SK-N-DZ (cell line): ENCODE measurements at regions not wholly inside any gene's neighbourhood (a gene's known extent, or its start where the extent isn't known, plus 50 kb on each side); places are given as distances from the start of the nearest gene placed in this dataset.
"Not testable (repeated sequence)": the region's sequence is repeated elsewhere in the genome, so short reads cannot be mapped to it uniquely, and the experiment has no call there.

ENCODE experiments used
- DNase-seq: peaks from one replicate; pipeline ENCODE4 v3.0.0-alpha.2; 2015; ENCODE audit warnings: low spot score

DNA sequence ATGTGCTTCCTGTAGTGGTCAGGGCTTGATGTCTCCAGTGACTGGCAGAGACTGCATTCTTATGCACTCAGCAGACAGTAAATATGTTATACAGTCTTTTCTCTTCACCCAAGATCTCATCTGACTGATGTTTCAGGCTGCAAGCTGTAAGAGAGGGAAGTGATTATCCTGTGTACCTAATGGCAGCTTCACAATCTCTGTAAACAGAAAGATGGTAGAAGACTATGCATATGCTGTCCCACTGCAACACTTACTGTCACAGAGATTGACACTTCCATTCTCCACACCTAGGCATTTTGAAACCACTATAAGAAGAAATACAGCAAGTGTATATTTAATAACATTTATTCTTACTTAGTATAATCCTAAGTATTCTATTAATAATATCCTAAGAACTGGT lies 97.6 kb upstream of the ANXA1 start:
- no peak for DNase-seq

DNA sequence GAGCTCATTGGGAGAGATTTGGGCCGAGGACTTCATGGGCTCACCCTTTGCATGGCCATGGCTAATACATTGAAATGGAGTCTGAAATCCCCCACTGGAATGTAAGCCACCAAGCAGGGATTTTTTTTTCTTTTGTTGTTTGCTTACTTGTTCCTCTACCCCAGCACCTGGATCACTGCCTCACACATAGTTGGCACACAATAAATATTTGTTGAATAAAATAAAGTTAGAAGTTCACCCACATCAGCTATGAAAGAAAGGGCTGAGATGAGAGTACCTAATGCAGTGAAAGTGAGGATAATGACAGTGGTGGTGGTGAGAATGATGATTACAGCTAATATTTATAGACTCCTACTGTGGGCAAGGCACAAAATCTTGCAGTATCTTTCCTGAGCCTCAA lies 98.1 kb upstream of the ANXA1 start:
- DNase-seq, result no peak

GRCh38 chr9:73050887-73051550 lies 98.2 kb upstream of the ALDH1A1 start:
- DNase-seq, result peak; percentile 41

DNA sequence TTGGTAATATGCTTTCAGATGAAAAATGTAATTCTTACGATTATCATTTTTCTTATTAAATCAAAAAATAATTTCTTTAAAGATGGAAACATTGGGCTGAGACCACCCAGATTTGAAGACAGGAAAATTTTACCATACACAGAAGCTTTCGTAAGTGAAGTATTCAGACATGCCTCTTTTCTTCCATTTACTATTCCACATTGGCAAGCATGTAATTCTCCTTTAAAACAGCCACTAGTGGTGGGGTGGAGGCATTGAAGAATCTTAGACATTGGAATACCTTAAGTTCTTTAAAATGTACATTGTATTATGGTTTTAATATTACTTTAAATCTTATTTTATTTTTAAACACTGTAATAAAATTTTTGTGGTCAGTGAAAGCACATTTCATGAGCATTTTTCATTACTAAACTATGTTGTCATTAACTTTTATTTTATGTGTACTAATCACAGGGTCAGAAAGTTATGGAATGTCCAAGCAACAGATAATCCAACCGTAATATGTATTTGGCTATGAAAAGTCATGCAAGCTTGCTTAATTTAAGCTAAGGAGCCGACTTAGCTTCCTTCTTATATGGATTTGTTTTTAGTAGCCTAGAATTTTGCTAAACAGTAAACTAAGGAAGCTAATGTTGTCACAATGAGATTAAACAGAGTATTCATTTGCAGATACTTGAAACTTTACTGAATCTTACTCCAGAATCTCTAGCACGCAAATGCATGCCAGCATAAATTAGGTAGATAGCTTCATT lies 97.4 kb upstream of the ALDH1A1 start:
- DNase-seq, result no peak

DNA sequence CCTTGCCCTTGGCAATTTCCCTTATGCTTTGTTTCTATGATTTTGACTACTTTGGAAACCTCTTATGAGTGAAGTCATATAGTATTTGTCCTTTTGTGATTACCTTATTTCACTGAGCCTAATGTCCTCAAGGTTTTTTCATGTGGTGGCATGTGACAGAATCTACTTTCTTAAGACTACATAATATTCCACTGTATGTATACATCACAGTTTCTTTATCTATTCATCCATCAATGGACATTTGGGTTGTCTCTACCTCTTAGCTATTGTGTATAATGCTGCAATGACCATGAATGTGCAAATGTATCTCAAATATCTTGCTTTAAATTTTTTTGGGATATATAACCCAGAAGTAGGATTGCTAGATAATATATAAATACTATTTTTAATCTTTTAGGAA lies 96.4 kb upstream of the ALDH1A1 start:
- DNase-seq, result no peak

DNA sequence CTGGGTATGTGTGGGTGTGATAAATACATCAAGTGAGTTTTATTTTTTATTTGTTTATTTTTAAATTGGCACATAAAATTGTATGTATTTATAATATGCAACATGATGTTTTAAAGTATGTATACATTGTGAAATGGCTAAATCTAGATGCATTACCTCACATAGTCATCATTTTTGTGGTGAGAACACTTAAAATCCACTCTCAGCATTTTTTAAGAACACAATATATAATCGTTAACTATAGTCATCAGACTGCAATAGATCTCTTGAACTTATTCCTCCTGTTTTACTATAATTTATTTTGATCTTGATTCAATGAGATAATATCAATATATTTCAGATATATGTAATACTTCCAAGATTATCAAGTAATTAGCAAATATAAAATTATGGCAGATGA lies 93.9 kb upstream of the ALDH1A1 start:
- no peak for DNase-seq

DNA sequence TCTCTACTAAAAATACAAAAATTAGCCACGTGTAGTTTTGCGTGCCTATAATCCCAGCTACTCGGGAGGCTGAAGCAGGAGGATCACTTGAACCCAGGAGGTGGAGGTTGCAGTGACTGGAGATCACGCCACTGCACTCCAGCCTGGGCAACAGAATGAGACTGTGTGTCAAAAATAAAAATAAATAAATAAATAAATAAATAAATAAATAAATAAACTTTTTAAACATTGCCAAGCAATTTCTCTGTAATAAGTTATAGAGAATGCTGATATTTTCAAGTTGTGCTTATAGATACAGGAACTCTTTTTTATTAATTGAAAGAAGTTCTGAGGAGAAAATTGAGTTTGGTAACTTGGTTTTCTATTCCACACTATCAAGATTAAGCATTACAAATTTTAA lies 91.9 kb upstream of the ALDH1A1 start:
- DNase-seq, result not testable (repeated sequence)

DNA sequence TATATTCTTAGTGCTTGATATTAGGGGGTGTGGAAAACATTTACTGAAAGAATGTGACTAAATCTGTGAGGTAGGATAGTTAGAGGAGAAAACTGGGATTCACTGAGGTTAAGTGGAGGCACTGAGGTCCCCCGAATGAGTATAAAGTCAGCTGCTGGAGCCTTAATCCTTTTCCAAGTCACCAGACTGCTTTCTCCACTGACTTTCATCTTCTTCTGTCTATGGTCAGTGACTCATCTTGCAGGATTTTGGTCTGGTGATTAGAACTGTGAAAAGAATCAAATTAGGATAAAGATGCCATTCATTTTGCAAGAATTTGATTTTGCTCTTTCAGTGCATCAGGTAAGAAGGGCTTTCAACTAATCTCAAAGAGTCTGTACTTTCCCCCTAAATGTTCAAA lies 89.3 kb upstream of the ALDH1A1 start:
- no peak for DNase-seq

GRCh38 chr9:73039271-73040263 lies 86.7 kb upstream of the ALDH1A1 start:
- no peak for DNase-seq

DNA sequence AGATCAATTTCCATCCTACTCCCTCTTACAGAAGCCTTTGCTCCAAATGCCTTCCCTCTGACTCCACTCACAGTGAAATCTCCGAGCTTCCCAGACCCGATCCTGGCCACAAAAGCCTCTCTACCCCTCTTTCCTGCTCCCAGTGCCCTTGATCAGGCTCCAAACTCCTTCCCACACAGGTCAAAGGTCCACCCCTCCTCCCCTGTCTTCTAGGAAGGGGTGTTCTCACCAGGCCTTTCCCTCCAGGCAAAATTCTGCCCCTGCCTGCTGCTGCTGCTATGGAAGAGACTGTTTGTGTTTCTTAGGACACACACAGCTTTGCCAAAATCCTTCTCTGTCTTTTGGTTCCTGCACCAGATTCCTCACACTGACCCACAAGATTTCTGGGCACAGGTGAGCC lies 85.8 kb upstream of the ALDH1A1 start:
- DNase-seq, result no peak

DNA sequence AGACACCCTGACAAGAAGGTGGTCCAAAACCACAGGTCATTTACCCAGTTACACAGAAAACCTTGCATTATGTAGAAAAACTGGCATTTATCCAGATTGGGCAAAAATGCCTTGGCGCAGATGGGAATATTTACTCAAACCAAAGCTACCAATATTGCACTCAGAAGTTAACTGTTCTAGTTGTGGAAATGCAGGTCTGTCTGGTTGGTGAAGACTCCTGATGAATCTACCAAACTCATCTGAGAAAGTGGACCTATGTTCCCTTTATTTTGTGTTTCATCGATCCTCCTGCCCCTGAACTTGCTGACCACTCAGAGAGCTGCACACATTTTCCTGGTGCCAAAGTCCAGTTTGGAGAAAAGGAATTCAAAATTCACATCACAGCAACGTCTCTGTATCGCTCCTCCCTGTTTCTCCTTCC lies 85.2 kb upstream of the ALDH1A1 start:
- no peak for DNase-seq

DNA sequence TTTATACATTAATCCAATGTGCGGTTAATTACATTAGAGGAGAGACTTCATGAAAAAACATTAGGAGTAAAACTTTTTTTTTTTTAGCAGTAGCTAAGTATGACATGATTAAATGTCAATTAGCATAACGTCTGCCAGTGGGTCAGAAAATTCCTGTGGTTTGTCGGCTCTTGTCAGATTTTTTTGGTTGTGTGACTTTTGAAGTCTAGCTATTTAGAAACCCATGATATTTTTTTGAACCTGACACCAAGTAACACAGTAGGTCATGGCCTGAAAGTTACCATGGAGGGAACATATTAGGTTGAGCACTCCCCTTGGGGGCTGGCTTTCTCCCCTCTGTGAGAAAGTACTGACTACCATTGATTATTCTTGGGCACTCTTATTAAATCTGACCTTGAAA lies 84.8 kb upstream of the ALDH1A1 start:
- no peak for DNase-seq

- DNase-seq, result no peak
Measured at GRCh38 chr9:73034962-73035361, 82.1 kb upstream of the ALDH1A1 start.

DNA sequence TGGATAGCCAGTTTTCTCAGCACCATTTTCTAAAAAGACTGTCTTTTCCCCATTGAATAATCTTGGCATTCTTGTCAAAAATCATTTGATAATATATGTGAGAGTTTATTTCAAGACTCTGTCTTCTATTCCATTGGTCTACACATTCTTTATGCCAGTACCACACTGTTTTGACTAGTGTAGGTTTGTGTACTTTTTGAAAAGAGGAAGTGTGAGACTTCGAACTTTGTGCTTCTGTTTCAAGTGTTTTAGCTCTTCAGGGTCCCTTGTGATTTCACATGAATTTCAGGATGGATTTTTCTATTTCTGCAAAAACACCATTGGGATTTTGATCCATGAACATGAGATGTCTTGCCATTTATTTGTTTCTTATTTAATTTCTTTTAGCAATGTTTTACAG lies 78.5 kb upstream of the ALDH1A1 start:
- DNase-seq, result no peak

- DNase-seq, result no peak
Measured at GRCh38 chr9:73030370-73031030, 77.6 kb upstream of the ALDH1A1 start.

- no peak for DNase-seq
Measured at GRCh38 chr9:73029346-73029745, 76.5 kb upstream of the ALDH1A1 start.

- no peak for DNase-seq
Measured at GRCh38 chr9:73026375-73026774, 73.5 kb upstream of the ALDH1A1 start.

DNA sequence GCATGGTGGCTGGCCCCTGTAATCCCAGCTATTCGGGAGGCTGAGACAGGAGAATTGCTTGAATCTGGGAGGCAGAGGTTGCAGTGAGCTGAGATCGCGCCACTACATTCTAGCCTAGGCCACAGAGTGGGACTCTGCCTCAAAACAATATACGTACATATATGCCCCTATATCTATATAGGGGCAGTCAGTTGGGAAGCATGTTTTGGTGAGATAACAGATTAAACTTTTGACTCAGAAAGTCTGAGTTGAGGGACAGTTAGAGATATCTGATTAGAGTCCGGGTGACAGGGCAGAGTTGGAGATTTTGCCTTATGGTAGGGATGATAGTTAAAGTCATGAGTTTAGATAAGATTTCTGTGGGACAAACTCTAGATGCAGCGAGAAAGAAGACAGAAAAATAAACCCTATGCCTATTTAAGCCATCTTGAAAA lies 71.8 kb upstream of the ALDH1A1 start:
- no peak for DNase-seq

GRCh38 chr9:73023025-73023541 lies 70.2 kb upstream of the ALDH1A1 start:
- DNase-seq, result peak; percentile 53

DNA sequence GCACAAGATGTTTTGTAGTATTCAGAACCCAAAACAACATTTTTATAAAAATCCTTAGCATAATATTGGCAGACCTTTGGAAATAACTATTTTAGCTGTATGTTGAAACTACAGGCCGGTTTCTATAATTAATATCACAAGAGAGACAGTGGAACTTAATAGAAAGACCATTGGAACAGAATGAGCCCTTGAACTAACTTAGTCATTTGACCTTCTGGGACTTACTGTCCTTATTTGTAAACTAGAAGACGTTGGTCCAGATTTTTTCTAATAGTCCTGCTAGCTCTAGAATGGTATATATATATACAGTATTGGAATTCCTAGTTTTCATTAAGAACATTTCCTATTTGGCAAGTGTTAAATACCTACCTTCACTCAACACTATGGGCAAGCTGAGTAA lies 69.5 kb upstream of the ALDH1A1 start:
- no peak for DNase-seq

- DNase-seq, result no peak
Measured at GRCh38 chr9:73020877-73021276, 68.0 kb upstream of the ALDH1A1 start.
